Retinal pigment epithelial cell (primary cell): ENCODE measurements at regions not wholly inside any gene's neighbourhood (a gene's known extent, or its start where the extent isn't known, plus 50 kb on each side); places are given as distances from the start of the nearest gene placed in this dataset.
"Not testable (repeated sequence)": the region's sequence is repeated elsewhere in the genome, so short reads cannot be mapped to it uniquely, and the experiment has no call there.

Experiments
- DNase-seq: peaks from one replicate; pipeline ENCODE4 v3.0.0-alpha.2; 2010; ENCODE audit warnings: low read depth
- H3K4me3 ChIP-seq: 2 replicates; pipeline ENCODE4 v1.5.1; 2011; ENCODE audit warnings: mild to moderate bottlenecking, low read length, control low read depth, moderate library complexity
- CTCF ChIP-seq: conservative IDR thresholded peaks from 2 replicates; pipeline ENCODE4 v1.5.1; 2011; ENCODE audit warnings: low read depth, low read length, control low read depth, inconsistent platforms

- DNase-seq, result no peak
Measured at GRCh38 chr5:17061973-17062470, 125.9 kb upstream of the MYO10 start.

GRCh38 chr5:17062741-17063140 is 126.7 kb upstream of the MYO10 start:
- DNase-seq, H3K4me3 ChIP-seq: not testable (repeated sequence)

More at GRCh38 chr5:17061973-17062470, 125.9 kb upstream of the MYO10 start:
- no peak for TF ChIP-seq CTCF
- H3K4me3 ChIP-seq, result no peak overlapping the region

- no peak for TF ChIP-seq CTCF
- no peak overlapping the region for H3K4me3 ChIP-seq
- no peak for DNase-seq
Measured at GRCh38 chr5:17064241-17064640, 128.2 kb upstream of the MYO10 start.

GRCh38 chr5:17065458-17065857 is 129.4 kb upstream of the MYO10 start:
- H3K4me3 ChIP-seq, result no peak overlapping the region
- TF ChIP-seq CTCF, result no peak
- DNase-seq, result no peak

GRCh38 chr5:17066026-17066425 is 129.9 kb upstream of the MYO10 start:
- not testable (repeated sequence) for DNase-seq

GRCh38 chr5:17067657-17068392 is 131.7 kb upstream of the MYO10 start:
- no peak overlapping the region for H3K4me3 ChIP-seq
- TF ChIP-seq CTCF, result no peak
- no peak for DNase-seq

More at GRCh38 chr5:17066026-17066425, 129.9 kb upstream of the MYO10 start:
- H3K4me3 ChIP-seq, result not testable (repeated sequence)

GRCh38 chr5:17069995-17070511 is 134.0 kb upstream of the MYO10 start:
- TF ChIP-seq CTCF, result no peak
- no peak for DNase-seq
- H3K4me3 ChIP-seq, result no peak overlapping the region

- H3K4me3 ChIP-seq, result no peak overlapping the region
- no peak for DNase-seq
- no peak for TF ChIP-seq CTCF
Measured at GRCh38 chr5:17070647-17071046, 134.6 kb upstream of the MYO10 start.
